AG10803 (cell line): ENCODE measurements at regions not wholly inside any gene's neighbourhood (a gene's known extent, or its start where the extent isn't known, plus 50 kb on each side); places are given as distances from the start of the nearest gene placed in this dataset.
"Not testable (repeated sequence)": the region's sequence is repeated elsewhere in the genome, so short reads cannot be mapped to it uniquely, and the experiment has no call there.

Experiments
- DNase-seq: peaks from one replicate; pipeline ENCODE4 v3.0.0; 2010; ENCODE audit warnings: low read depth
- H3K4me3 ChIP-seq: 2 replicates; pipeline ENCODE4 v1.5.1; 2011; ENCODE audit warnings: mild to moderate bottlenecking, low read length, control low read depth
- CTCF ChIP-seq: conservative IDR thresholded peaks from 2 replicates; pipeline ENCODE4 v1.5.1; 2011; ENCODE audit warnings: mild to moderate bottlenecking, low read length, control low read depth, inconsistent platforms

- DNase-seq = no peak
- H3K4me3 ChIP-seq = no peak overlapping the region
- peak; percentile 43 for TF ChIP-seq CTCF
Observed at GRCh38 chr2:31688282-31688681, 107.5 kb upstream of the SRD5A2 start.

- DNase-seq, H3K4me3 ChIP-seq: not testable (repeated sequence)
Observed at GRCh38 chr2:31683506-31683905, 102.8 kb upstream of the SRD5A2 start.

DNA sequence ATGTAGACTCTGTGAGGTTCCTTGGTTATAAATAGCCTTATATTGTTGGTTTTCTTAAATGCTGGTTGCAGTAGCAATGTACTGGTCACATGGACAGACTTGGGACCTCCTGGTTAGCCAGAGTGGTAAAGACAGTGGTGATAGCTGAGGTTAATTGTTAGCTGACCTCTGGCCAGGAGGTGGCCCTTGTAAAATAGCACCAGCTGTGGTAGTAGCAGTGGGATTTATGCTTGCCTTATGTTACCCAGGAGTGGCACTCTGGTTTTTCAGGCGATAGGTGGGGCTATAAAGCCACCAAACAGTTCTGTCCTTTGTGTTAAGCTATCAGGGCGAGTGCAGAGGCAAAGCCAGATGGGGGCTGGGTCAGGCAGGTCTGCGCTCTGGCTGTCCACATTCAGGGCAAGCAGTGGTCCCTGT, 94.8 kb upstream of the SRD5A2 start:
- no peak for TF ChIP-seq CTCF
- DNase-seq = no peak
- no peak overlapping the region for H3K4me3 ChIP-seq

GRCh38 chr2:31674446-31674845, 93.7 kb upstream of the SRD5A2 start:
- TF ChIP-seq CTCF = no peak
- DNase-seq = no peak
- H3K4me3 ChIP-seq = no peak overlapping the region

DNA sequence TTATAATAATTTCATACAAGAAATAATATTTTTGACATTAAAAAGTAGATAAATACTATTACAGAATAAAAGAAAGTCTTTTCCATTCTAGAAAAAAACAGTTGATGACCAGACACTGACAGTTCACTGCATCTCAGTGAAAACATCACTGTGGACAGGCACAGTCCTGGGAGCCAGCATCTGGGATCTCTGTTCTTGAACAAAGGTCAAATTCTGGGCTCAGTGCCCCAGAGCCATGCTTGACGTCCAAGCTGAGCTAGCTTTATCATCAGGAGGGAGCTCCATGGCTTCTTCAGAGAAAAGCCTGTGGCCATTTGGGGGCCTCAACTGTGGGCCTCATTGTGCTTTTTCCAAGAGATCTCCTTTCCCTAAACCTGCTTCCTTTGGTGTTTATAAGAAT, 86.1 kb upstream of the SRD5A2 start:
- TF ChIP-seq CTCF = no peak
- no peak overlapping the region for H3K4me3 ChIP-seq
- DNase-seq = no peak

GRCh38 chr2:31664949-31665724, 84.4 kb upstream of the SRD5A2 start:
- no peak for DNase-seq
- no peak for TF ChIP-seq CTCF
- no peak overlapping the region for H3K4me3 ChIP-seq

DNA sequence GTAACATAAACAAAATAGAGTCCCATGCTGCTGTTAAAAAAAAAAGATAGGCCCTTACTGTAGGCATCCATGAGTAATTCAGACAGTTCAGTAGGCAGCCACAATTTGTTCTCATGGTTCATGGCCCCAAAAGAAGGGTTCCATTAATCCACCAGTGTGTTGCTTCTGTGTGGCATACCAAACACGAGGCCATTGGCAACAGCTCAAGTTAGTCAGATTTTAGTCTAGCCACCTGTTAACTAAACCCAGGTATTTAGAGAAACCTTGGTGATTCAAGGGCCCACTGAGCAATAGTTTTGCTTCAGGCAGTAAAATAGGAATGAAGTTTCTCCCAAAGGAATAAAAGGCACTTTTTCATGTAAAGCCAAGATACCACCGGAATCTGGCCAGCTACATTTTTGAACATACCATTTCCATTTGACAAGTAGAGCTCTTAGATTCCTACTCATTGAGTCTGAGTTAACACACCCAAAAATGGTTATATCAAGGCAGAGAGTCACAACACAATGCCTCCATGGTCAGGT, 80.1 kb upstream of the SRD5A2 start:
- no peak for DNase-seq
- no peak overlapping the region for H3K4me3 ChIP-seq
- TF ChIP-seq CTCF = no peak
